ENCODE measurements at regions not wholly inside any gene's neighbourhood (a gene's known extent, or its start where the extent isn't known, plus 50 kb on each side); places are given as distances from the start of the nearest gene placed in this dataset.

- TF ChIP-seq, protein P1, sequence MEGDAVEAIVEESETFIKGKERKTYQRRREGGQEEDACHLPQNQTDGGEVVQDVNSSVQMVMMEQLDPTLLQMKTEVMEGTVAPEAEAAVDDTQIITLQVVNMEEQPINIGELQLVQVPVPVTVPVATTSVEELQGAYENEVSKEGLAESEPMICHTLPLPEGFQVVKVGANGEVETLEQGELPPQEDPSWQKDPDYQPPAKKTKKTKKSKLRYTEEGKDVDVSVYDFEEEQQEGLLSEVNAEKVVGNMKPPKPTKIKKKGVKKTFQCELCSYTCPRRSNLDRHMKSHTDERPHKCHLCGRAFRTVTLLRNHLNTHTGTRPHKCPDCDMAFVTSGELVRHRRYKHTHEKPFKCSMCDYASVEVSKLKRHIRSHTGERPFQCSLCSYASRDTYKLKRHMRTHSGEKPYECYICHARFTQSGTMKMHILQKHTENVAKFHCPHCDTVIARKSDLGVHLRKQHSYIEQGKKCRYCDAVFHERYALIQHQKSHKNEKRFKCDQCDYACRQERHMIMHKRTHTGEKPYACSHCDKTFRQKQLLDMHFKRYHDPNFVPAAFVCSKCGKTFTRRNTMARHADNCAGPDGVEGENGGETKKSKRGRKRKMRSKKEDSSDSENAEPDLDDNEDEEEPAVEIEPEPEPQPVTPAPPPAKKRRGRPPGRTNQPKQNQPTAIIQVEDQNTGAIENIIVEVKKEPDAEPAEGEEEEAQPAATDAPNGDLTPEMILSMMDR (conservative IDR thresholded peaks at IDR 0.05; ENCODE audit: low read depth, low read length) = no peak
- no peak overlapping the region for H3K4me3 ChIP-seq (ENCODE audit: low read length)
These were observed 241.5 kb upstream of the PKDCC start for GRCh38 chr2:41806286-41806685.

DNA sequence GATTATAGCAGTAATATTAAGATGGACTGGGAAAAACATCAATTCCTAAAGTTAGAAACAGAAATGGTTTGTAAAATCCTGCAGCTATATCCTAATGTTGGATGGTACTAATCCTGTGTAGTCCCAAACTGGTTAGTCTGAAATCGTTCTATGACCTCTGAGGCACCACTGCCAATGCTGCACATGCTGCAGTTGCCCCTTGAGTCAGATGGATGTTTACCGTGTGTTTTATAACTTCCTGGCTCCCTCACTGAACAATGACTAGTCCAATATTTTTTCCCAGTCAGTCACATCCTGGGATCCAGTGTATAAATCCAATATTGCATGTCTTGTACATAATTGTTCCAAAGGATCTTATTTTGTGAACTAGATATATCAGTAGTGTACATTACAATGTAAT, 226.7 kb upstream of the PKDCC start:
- no peak for DNase-seq (ENCODE audit: low read depth)
- TF ChIP-seq, protein P1 (conservative IDR thresholded peaks at IDR 0.05; ENCODE audit: low read depth, low read length) = no peak
- no peak overlapping the region for H3K4me3 ChIP-seq (ENCODE audit: low read length)

More at GRCh38 chr2:41806286-41806685, 241.5 kb upstream of the PKDCC start:
- no peak for DNase-seq (ENCODE audit: low read depth)

DNA sequence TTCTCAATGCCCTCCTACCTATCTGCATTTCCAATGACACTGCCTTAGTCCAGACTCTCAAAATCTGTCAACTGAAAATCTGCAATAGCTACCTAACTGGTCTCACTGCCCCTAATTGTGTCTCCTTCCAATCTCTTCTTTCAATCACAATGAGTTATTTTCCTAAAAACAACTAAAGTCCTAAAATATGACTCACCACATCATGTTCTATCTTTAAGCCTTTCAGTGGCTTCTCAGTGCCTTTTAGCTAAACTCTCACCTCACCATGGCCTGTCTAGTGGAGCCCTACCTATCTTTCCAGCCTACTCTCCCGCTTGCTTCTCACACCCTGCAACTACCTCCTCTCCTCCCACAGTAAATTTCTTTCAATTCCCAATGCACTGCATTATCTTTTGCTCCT, 220.9 kb upstream of the PKDCC start:
- DNase-seq (ENCODE audit: low read depth) = no peak
- TF ChIP-seq, protein P1 (conservative IDR thresholded peaks at IDR 0.05; ENCODE audit: low read depth, low read length) = no peak
- H3K4me3 ChIP-seq (ENCODE audit: low read length) = no peak overlapping the region

DNA sequence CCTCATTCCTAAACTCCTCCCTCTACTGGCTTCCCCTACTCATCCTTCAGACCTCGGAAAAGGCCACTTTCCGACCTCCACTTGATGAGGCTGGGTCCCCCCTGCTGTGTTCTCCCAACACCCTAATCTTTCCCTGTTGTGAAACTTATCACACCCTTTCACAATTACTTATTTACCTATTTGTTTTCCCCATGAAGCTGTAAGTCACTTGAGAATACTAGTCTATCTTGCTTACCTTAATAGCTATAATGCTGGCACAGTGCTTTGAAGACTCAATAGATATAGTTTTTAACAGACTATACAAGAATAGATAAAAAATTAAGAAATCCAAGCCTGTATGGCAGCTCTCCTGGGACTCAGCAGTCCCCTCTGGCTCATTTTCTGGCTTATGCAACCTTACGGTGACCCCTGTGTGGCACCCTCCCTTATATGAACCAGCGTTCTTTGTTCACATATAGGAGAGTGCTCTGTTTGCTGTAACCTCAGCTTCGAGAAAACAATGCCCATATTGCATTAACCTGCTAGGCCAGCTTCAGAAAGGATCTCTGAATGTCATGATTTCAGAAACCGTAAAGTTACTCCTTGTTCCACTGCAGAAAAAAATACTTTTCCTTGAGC, 220.4 kb upstream of the PKDCC start:
- DNase-seq (ENCODE audit: low read depth) = no peak
- TF ChIP-seq, protein P1 (conservative IDR thresholded peaks at IDR 0.05; ENCODE audit: low read depth, low read length) = no peak

GRCh38 chr2:41828052-41828643, 219.7 kb upstream of the PKDCC start:
- H3K4me3 ChIP-seq (ENCODE audit: low read length) = no peak overlapping the region
- TF ChIP-seq, protein P1 (conservative IDR thresholded peaks at IDR 0.05; ENCODE audit: low read depth, low read length) = no peak
- DNase-seq (ENCODE audit: low read depth) = no peak

More for the DNA sequence above, 220.4 kb upstream of the PKDCC start:
- no peak overlapping the region for H3K4me3 ChIP-seq (ENCODE audit: low read length)

- DNase-seq (ENCODE audit: low read depth) = no peak
- no peak overlapping the region for H3K4me3 ChIP-seq (ENCODE audit: low read length)
- TF ChIP-seq, protein P1 (conservative IDR thresholded peaks at IDR 0.05; ENCODE audit: low read depth, low read length) = no peak
These were observed 218.8 kb upstream of the PKDCC start for GRCh38 chr2:41829052-41829451.

DNA sequence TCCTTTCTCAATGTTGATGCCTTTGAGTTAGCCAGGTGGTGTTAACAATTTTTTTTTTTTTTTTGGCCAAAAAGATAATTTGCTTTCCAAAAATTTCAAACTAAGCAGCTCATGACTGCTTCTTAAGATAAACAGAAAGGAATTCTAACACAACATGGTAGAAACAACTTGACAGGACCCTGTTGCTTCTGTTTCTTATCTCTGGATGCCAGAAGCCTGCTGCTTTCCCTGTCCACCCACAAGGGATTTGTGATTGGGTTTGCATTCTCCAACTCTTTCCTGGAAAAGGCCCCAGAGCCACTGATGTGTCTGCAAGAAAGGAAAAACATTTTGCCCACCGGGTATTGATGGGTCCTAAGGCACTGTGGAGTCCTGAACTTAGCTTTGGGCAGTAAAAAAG, 217.2 kb upstream of the PKDCC start:
- no peak overlapping the region for H3K4me3 ChIP-seq (ENCODE audit: low read length)
- DNase-seq (ENCODE audit: low read depth) = no peak
- TF ChIP-seq, protein P1 (conservative IDR thresholded peaks at IDR 0.05; ENCODE audit: low read depth, low read length) = no peak

All from retinal pigment epithelial cell (primary cell).